Prostate gland (tissue), 2 donors: ENCODE measurements at regions not wholly inside any gene's neighbourhood (a gene's known extent, or its start where the extent isn't known, plus 50 kb on each side); places are given as distances from the start of the nearest gene placed in this dataset.

Experiments used
- CTCF ChIP-seq, 4 experiments: fragments of 200-600 bp in 2 of 4; fragments of 450-650 bp in 2 of 4; sonication (generic) in 2 of 4; IDR thresholded peaks; 1 replicate in 3 of 4; 2 replicates in 1 of 4; pipeline ENCODE4 v1.5.1; 2016 to 2019; ENCODE audit warnings: antibody characterized with exemption in 4 of 4, mild to moderate bottlenecking in 2 of 4, moderate library complexity in 2 of 4
- POLR2A ChIP-seq: fragments of 450-650 bp; IDR thresholded peaks from one replicate; pipeline ENCODE4 v1.6.1; 2016; ENCODE audit warnings: antibody characterized with exemption, mild to moderate bottlenecking

DNA sequence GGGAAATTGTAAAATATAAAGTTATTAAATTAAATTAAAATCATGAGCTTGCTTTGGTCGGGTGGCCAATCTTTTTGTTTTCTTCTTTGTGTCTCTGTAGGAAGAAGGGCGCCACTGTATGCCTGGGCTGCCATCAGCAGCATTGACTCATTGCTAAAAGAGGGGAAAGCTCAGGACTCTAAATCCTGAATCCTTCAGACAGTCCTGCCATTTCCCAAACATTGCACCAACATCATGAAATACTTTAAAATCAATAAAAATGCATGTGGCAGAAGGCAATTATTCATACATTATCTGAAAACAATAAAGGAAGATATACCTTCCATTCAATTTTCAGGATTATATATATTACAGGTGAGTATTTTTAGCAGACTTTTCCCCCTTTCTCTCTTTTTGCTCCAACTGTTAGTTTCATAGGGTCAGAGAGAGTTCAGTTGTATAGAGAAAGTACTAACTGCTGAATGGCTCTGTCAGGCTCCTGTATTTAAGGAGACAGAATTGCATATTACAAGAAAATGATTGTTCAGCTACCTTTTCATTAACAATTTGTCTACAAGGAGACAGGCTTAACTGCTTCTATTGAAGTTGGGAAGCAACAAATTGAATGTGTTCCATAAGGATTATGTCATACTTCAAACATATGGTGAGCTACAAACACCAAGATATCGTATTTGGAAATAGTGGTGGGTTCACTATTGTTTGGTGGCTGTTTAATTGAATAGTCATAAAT, 95.7 kb downstream of the ATPSCKMT start:
- no peak for TF ChIP-seq CTCF (IDR thresholded peaks at IDR 0.05)
- no peak for TF ChIP-seq POLR2A
